Keratinocyte (primary cell): ENCODE measurements at regions not wholly inside any gene's neighbourhood (a gene's known extent, or its start where the extent isn't known, plus 50 kb on each side); places are given as distances from the start of the nearest gene placed in this dataset.

Experiments used
- EZH2 ChIP-seq: IDR thresholded peaks from one replicate; pipeline ENCODE4 v1.6.1; 2012; ENCODE audit warnings: inconsistent platforms, mild to moderate bottlenecking, low read length, moderate library complexity
- TF ChIP-seq, protein P1 (sequence below), 3 experiments: IDR thresholded peaks in 1 of 3; conservative IDR thresholded peaks in 1 of 3; optimal IDR thresholded peaks in 1 of 3; 2 replicates in 2 of 3; 3 replicates in 1 of 3; pipeline versions ENCODE3 to v1.5.1; 2011; ENCODE audit warnings: low read length in 3 of 3, mild to moderate bottlenecking in 3 of 3, moderate library complexity in 2 of 3, control low read depth in 1 of 3, inconsistent platforms in 1 of 3; ENCODE audit not compliant: insufficient read depth in 2 of 3; ENCODE audit errors: extremely low read depth in 1 of 3

DNA sequence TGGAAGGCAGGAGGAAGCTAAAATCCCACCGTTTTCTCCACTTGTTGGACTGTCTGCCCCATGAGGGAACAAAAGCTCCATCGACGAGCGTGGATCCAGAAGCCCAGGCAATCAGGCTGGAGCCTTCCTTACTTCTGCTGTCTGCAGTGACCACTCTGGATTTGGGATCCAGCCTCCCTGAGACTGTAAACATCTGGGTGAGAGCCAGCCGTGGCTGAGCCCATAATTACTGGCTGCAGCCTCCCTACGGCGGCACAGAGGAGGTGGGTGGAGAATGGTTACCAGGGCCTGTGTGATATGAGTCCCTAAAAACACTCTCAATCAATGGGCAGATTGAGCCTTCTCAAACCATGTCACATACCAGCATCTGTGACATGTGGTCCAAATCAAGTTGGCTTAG is 158.2 kb downstream of the FOXL1 start:
- TF ChIP-seq, protein P1, sequence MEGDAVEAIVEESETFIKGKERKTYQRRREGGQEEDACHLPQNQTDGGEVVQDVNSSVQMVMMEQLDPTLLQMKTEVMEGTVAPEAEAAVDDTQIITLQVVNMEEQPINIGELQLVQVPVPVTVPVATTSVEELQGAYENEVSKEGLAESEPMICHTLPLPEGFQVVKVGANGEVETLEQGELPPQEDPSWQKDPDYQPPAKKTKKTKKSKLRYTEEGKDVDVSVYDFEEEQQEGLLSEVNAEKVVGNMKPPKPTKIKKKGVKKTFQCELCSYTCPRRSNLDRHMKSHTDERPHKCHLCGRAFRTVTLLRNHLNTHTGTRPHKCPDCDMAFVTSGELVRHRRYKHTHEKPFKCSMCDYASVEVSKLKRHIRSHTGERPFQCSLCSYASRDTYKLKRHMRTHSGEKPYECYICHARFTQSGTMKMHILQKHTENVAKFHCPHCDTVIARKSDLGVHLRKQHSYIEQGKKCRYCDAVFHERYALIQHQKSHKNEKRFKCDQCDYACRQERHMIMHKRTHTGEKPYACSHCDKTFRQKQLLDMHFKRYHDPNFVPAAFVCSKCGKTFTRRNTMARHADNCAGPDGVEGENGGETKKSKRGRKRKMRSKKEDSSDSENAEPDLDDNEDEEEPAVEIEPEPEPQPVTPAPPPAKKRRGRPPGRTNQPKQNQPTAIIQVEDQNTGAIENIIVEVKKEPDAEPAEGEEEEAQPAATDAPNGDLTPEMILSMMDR (optimal IDR thresholded peaks at IDR 0.05 in 1 of 3, IDR thresholded peaks at IDR 0.05 in 1 of 3, conservative IDR thresholded peaks at IDR 0.05 in 1 of 3; ENCODE audit: extremely low read depth in 1 of 3, insufficient read depth in 2 of 3, low read length in 3 of 3): no peak
- no peak for TF ChIP-seq EZH2
